HG03565 (cell line): ENCODE measurements at regions not wholly inside any gene's neighbourhood (a gene's known extent, or its start where the extent isn't known, plus 50 kb on each side); places are given as distances from the start of the nearest gene placed in this dataset.
"Not testable (repeated sequence)": the region's sequence is repeated elsewhere in the genome, so short reads cannot be mapped to it uniquely, and the experiment has no call there.

Experiments used
- ATAC-seq: cut with Tn5 transposase; IDR thresholded peaks from one replicate; pipeline ENCODE4 v1.9.1; 2021; ENCODE audit warnings: mild to moderate bottlenecking, moderate library complexity; ENCODE audit not compliant: unreplicated experiment

- ATAC-seq: no peak
Measured at GRCh38 chr2:37802899-37803379, 122.1 kb upstream of the RMDN2 start.

- not testable (repeated sequence) for ATAC-seq
Measured at GRCh38 chr2:37806004-37806403, 119.1 kb upstream of the RMDN2 start.

GRCh38 chr2:37809525-37809924, 115.6 kb upstream of the RMDN2 start:
- ATAC-seq: no peak

- no peak for ATAC-seq
Measured at GRCh38 chr2:37809931-37810570, 115.0 kb upstream of the RMDN2 start.

- no peak for ATAC-seq
Measured at GRCh38 chr2:37812414-37812813, 112.7 kb upstream of the RMDN2 start.

GRCh38 chr2:37812941-37813730, 112.0 kb upstream of the RMDN2 start:
- no peak for ATAC-seq

GRCh38 chr2:37816036-37816435, 109.1 kb upstream of the RMDN2 start:
- ATAC-seq: no peak

GRCh38 chr2:37816686-37817085, 108.4 kb upstream of the RMDN2 start:
- ATAC-seq: no peak

- no peak for ATAC-seq
Measured at GRCh38 chr2:37819186-37819585, 105.9 kb upstream of the RMDN2 start.

- ATAC-seq: no peak
Measured at GRCh38 chr2:37820471-37820986, 104.6 kb upstream of the RMDN2 start.

GRCh38 chr2:37825586-37825985, 99.5 kb upstream of the RMDN2 start:
- no peak for ATAC-seq

GRCh38 chr2:37826611-37827010, 98.5 kb upstream of the RMDN2 start:
- ATAC-seq: no peak

- no peak for ATAC-seq
Measured at GRCh38 chr2:37827455-37827854, 97.6 kb upstream of the RMDN2 start.

GRCh38 chr2:37827911-37828511, 97.1 kb upstream of the RMDN2 start:
- ATAC-seq: no peak

- no peak for ATAC-seq
Measured at GRCh38 chr2:37829202-37829601, 95.9 kb upstream of the RMDN2 start.

- no peak for ATAC-seq
Measured at GRCh38 chr2:37829616-37830395, 95.3 kb upstream of the RMDN2 start.

GRCh38 chr2:37830636-37831035, 94.5 kb upstream of the RMDN2 start:
- no peak for ATAC-seq

GRCh38 chr2:37831081-37831780, 93.9 kb upstream of the RMDN2 start:
- no peak for ATAC-seq

GRCh38 chr2:37832590-37833197, 92.4 kb upstream of the RMDN2 start:
- ATAC-seq: no peak

GRCh38 chr2:37833423-37833822, 91.7 kb upstream of the RMDN2 start:
- peak; percentile 46 for ATAC-seq
